Adipocyte (in vitro differentiated cells): ENCODE measurements at regions not wholly inside any gene's neighbourhood (a gene's known extent, or its start where the extent isn't known, plus 50 kb on each side); places are given as distances from the start of the nearest gene placed in this dataset.

Experiments used
- DNase-seq: peaks from one replicate; pipeline ENCODE4 v3.0.0-alpha.2; 2015; ENCODE audit warnings: low read depth
- H3K27me3 ChIP-seq: replicated peaks from 2 replicates; pipeline ENCODE4 v1.7.0; 2013; ENCODE audit warnings: mild to moderate bottlenecking, low read length, moderate library complexity; ENCODE audit not compliant: control insufficient read depth, insufficient read depth
- H3K36me3 ChIP-seq: 2 replicates; pipeline ENCODE4 v1.7.0; 2013; ENCODE audit warnings: low read length, mild to moderate bottlenecking, moderate library complexity; ENCODE audit not compliant: control insufficient read depth, insufficient read depth, severe bottlenecking
- H3K4me1 ChIP-seq: 2 replicates; pipeline ENCODE4 v1.7.0; 2013; ENCODE audit warnings: mild to moderate bottlenecking, low read length, moderate library complexity; ENCODE audit not compliant: control insufficient read depth, insufficient read depth
- H3K4me3 ChIP-seq: 2 replicates; pipeline ENCODE4 v1.7.0; 2013; ENCODE audit warnings: mild to moderate bottlenecking, low read length, moderate library complexity
- H3K9ac ChIP-seq: 2 replicates; pipeline ENCODE4 v1.7.0; 2013; ENCODE audit warnings: mild to moderate bottlenecking, low read length, moderate library complexity
- H3K9me3 ChIP-seq: 2 replicates; pipeline ENCODE4 v1.7.0; 2013; ENCODE audit warnings: mild to moderate bottlenecking, low read length, moderate library complexity; ENCODE audit not compliant: control insufficient read depth

DNA sequence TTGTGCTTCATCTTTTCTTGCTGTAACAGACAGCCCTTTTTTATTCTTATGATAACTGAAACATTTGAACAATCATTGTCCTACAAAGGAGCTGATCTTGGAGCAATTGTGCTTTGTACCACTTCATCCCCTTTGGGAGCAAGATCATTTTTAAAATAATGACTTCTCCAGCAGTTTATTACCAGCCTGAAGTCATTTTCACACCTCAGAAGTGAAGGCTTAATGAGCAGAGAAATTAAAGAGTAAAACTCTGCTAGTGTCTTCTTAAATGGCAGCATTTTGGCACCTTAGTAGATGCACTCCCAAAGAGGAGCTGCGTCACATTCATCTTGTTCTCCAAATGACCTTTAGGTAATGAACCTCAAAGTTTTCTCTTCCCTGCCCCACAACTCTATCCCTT is 439.6 kb upstream of the CAMK1G start:
- no peaks in the 10 kb centered on the region for H3K4me1 ChIP-seq
- DNase-seq, result no peak
- no peak overlapping the region for H3K9ac ChIP-seq
- no peak overlapping the region for H3K4me3 ChIP-seq
- no peaks in the 10 kb centered on the region for H3K27me3 ChIP-seq
- no peaks in the 10 kb centered on the region for H3K36me3 ChIP-seq
- H3K9me3 ChIP-seq, result no peaks in the 10 kb centered on the region

DNA sequence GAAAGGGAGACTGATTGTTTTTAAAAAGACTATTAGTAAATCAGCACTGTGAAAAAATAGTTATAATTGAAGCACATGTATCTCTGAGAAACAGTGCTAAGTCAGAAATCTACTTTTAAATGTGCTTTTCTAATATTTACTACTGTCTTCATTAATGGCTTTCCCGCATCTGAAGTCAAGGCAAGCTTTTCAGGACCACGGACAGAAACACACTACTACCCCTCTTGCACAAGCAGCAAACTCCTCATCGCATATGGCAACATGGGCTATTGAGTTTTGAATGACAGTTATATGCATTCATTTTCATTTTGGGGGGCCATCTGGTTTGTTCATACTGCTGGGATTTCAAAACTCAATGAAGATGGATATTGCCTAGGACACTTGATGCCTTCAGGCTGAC is 433.4 kb upstream of the CAMK1G start:
- Histone ChIP-seq H3K4me3 (no peak overlapping the region), H3K27me3 (no peaks in the 10 kb centered on the region), H3K9ac (no peak overlapping the region), H3K4me1 (no peaks in the 10 kb centered on the region), H3K9me3 (no peaks in the 10 kb centered on the region), H3K36me3 (no peaks in the 10 kb centered on the region)
- peak; percentile 59 for DNase-seq

DNA sequence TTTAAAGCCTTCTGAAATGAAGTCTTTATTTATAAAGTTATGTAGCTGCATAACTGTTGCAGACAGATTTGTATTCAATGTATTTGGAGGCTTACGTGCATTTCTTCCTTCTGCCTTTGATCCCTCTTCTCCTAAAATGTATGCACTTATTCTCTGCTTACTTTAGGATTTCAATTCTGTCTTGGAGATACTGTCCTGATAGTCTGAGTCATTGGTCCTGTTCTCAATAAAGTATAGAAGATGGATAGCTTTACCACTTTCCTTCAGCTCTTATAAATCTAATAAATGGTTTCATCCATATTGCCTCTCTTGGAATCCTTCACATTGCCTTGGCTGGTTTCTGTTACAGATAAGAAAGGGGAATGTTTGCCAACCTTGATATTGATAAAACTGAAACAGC is 430.1 kb upstream of the CAMK1G start:
- no peak for DNase-seq
- no peaks in the 10 kb centered on the region for H3K36me3 ChIP-seq

DNA sequence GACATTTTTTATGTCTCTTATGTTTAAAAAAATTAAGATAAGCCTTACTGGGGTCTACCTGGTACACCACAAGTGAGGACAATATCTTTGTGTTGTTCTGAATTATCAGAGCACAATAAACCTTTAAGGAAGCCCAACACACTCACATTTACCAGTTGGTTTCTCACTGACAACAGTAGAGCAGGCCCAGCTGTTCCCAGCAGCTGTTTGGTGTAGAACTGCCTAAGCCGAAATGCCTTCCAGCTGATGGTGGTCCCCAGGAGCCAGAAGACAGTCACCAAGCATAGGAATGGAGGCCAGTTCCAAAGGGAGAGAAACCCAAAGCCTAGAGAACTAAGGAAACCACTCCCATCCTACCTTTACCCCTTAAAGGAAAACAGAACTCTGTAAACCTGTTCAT is 428.6 kb upstream of the CAMK1G start:
- no peak overlapping the region for H3K4me3 ChIP-seq
- no peaks in the 10 kb centered on the region for H3K9me3 ChIP-seq
- H3K27me3 ChIP-seq, result no peaks in the 10 kb centered on the region
- DNase-seq, result no peak
- H3K4me1 ChIP-seq, result no peaks in the 10 kb centered on the region
- no peaks in the 10 kb centered on the region for H3K36me3 ChIP-seq
- H3K9ac ChIP-seq, result no peak overlapping the region

More for the DNA sequence above, 430.1 kb upstream of the CAMK1G start:
- no peaks in the 10 kb centered on the region for H3K4me1 ChIP-seq
- no peaks in the 10 kb centered on the region for H3K27me3 ChIP-seq
- H3K9me3 ChIP-seq, result no peaks in the 10 kb centered on the region
- H3K4me3 ChIP-seq, result no peak overlapping the region
- no peak overlapping the region for H3K9ac ChIP-seq

- no peaks in the 10 kb centered on the region for H3K36me3 ChIP-seq
- H3K4me1 ChIP-seq, result no peaks in the 10 kb centered on the region
- no peaks in the 10 kb centered on the region for H3K27me3 ChIP-seq
- no peaks in the 10 kb centered on the region for H3K9me3 ChIP-seq
- H3K4me3 ChIP-seq, result no peak overlapping the region
- DNase-seq, result peak; percentile 1
- H3K9ac ChIP-seq, result no peak overlapping the region
Measured at GRCh38 chr1:209155546-209155945, 428.0 kb upstream of the CAMK1G start.

DNA sequence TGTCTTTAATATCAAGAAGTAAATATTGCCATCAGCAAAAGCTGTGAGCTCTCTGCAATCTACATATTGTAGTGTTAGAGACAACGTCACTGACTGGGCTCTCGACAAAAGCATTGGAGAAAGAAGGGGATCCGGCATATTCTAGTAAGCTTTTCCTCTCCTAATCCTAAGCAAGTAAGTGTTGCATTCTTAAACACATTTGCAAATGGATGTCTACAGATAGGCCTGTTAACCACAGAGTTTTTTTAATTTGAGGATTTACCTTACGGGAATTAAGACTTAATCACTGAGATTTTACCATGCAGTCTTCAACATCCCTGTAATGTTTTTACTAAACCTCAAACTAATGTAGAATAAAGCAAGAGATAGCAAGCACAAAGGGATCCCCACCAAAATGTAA is 426.5 kb upstream of the CAMK1G start:
- H3K27me3 ChIP-seq, result no peaks in the 10 kb centered on the region
- no peaks in the 10 kb centered on the region for H3K36me3 ChIP-seq
- no peak overlapping the region for H3K9ac ChIP-seq
- H3K4me3 ChIP-seq, result no peak overlapping the region
- no peaks in the 10 kb centered on the region for H3K9me3 ChIP-seq
- no peaks in the 10 kb centered on the region for H3K4me1 ChIP-seq
- DNase-seq, result no peak

- no peaks in the 10 kb centered on the region for H3K4me1 ChIP-seq
- no peaks in the 10 kb centered on the region for H3K27me3 ChIP-seq
- no peaks in the 10 kb centered on the region for H3K36me3 ChIP-seq
- H3K4me3 ChIP-seq, result no peak overlapping the region
- no peak for DNase-seq
- H3K9ac ChIP-seq, result no peak overlapping the region
- no peaks in the 10 kb centered on the region for H3K9me3 ChIP-seq
Measured at GRCh38 chr1:209157546-209158249, 425.8 kb upstream of the CAMK1G start.

DNA sequence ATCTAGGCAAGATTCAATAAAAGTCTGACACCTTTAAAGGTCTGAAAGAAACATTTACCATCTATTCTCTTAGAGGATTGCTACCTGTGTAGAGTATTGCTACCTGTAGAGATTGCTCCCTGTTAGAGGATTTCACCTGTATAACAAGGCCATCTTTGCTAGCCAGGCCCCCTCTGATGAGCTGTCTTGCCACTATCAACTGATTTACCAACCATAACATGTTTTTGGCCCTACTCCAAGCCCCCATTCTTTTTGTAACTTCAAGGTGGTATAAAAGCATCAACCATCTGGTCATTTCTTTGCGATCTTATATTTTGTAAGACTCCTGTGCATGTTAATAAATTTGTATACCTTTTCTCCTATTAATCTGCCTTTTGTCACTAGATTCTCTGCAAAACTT is 424.7 kb upstream of the CAMK1G start:
- H3K27me3 ChIP-seq, result no peaks in the 10 kb centered on the region
- H3K4me1 ChIP-seq, result no peaks in the 10 kb centered on the region
- H3K4me3 ChIP-seq, result no peak overlapping the region
- no peak overlapping the region for H3K9ac ChIP-seq
- H3K36me3 ChIP-seq, result no peaks in the 10 kb centered on the region
- DNase-seq, result no peak
- H3K9me3 ChIP-seq, result no peaks in the 10 kb centered on the region

DNA sequence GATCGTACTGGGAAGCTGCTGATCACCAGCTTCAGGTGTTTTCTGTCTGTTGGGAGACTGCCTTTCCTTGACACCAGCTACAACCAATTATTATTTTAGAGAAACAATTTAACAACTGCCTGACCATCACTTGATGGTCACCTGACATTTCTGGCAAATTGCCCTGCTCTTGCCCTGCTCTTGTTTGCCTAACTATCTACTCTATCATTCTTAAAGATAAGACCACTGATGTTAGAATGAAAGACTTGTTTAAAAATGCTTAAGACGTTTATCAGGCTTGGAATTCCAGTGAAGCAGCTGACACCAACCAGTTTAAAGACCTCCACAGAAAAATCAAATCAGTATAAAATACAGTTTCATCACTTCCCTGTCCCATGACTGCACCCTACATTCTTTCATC is 423.3 kb upstream of the CAMK1G start:
- Histone ChIP-seq H3K4me1 (no peaks in the 10 kb centered on the region), H3K36me3 (no peaks in the 10 kb centered on the region), H3K27me3 (no peaks in the 10 kb centered on the region), H3K9ac (no peak overlapping the region), H3K9me3 (no peaks in the 10 kb centered on the region), H3K4me3 (no peak overlapping the region)
- DNase-seq, result no peak

DNA sequence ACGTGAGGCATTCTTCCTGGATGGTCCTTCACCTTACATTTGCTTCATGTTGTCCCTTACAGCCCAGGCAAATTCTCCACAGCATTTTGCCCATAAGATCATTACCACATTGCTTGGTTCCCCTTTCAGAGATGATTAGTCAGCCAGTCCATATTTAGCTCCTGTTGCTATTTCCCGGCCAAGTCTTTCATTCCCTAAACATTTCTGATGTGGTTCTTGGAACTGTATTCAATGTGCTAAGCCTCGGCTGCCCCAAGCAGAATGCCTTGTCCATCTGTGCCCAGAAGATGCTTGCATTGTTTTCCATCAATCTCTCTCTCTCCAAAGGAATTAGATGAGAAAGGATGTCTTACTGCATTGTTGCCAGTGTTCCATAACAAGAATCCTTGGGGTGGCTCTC is 420.9 kb upstream of the CAMK1G start:
- no peaks in the 10 kb centered on the region for H3K4me1 ChIP-seq
- no peaks in the 10 kb centered on the region for H3K9me3 ChIP-seq
- DNase-seq, result no peak
- no peaks in the 10 kb centered on the region for H3K36me3 ChIP-seq
- H3K9ac ChIP-seq, result no peak overlapping the region
- H3K27me3 ChIP-seq, result no peaks in the 10 kb centered on the region
- H3K4me3 ChIP-seq, result no peak overlapping the region

DNA sequence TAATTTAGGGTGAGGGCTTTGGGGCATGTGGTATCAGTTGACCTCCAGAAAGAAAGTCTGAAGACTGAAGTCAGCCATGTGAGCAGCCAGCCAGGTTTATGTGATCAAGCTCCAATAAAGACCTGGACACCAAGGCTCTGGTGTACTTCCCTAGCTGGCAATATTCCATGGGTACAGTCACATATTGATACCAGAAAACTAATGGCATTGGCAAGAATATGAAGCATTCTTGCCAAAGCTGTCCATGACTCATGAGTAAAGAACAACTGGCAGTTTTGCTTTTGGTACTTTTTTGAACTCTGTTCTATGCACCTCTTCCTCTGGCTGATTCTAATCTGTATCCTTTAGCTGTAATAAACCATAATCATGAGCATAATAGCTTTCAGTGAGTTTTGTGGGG is 415.3 kb upstream of the CAMK1G start:
- H3K9ac ChIP-seq, result no peak overlapping the region
- no peaks in the 10 kb centered on the region for H3K36me3 ChIP-seq
- H3K9me3 ChIP-seq, result no peaks in the 10 kb centered on the region
- H3K4me1 ChIP-seq, result peaks cover 11% of the 10 kb centered on the region
- H3K4me3 ChIP-seq, result no peak overlapping the region
- no peaks in the 10 kb centered on the region for H3K27me3 ChIP-seq
- no peak for DNase-seq

- no peaks in the 10 kb centered on the region for H3K27me3 ChIP-seq
- no peak overlapping the region for H3K9ac ChIP-seq
- H3K9me3 ChIP-seq, result peaks cover 10% of the 10 kb centered on the region
- H3K36me3 ChIP-seq, result no peaks in the 10 kb centered on the region
- H3K4me3 ChIP-seq, result no peak overlapping the region
- peaks cover 11% of the 10 kb centered on the region for H3K4me1 ChIP-seq
- DNase-seq, result no peak
Measured at GRCh38 chr1:209171151-209171550, 412.4 kb upstream of the CAMK1G start.
